CD4-positive, alpha-beta T cell treated with Interleukin-21 for 1 hour (primary cell): ENCODE measurements at regions not wholly inside any gene's neighbourhood (a gene's known extent, or its start where the extent isn't known, plus 50 kb on each side); places are given as distances from the start of the nearest gene placed in this dataset.
A peak's percentile ranks its signal among the peaks of the same experiment; 100 is the strongest.

Experiments used
- DNase-seq: peaks from one replicate; pipeline ENCODE4 v3.0.0-alpha.2; 2020

GRCh38 chr5:107325866-107326265 lies 344.9 kb downstream of the EFNA5 start:
- no peak for DNase-seq

GRCh38 chr5:107324809-107325208 lies 345.9 kb downstream of the EFNA5 start:
- DNase-seq, result no peak

- DNase-seq, result no peak
These were observed 346.7 kb downstream of the EFNA5 start for GRCh38 chr5:107324071-107324470.

- no peak for DNase-seq
These were observed 347.2 kb downstream of the EFNA5 start for GRCh38 chr5:107323536-107323935.

GRCh38 chr5:107322936-107323335 lies 347.8 kb downstream of the EFNA5 start:
- DNase-seq, result no peak

- DNase-seq, result no peak
These were observed 348.8 kb downstream of the EFNA5 start for GRCh38 chr5:107321906-107322305.

- no peak for DNase-seq
These were observed 349.9 kb downstream of the EFNA5 start for GRCh38 chr5:107320846-107321245.

- no peak for DNase-seq
These were observed 350.4 kb downstream of the EFNA5 start for GRCh38 chr5:107320376-107320775.

- no peak for DNase-seq
These were observed 350.8 kb downstream of the EFNA5 start for GRCh38 chr5:107319901-107320300.

GRCh38 chr5:107314330-107314729 lies 356.4 kb downstream of the EFNA5 start:
- no peak for DNase-seq

GRCh38 chr5:107313921-107314320 lies 356.8 kb downstream of the EFNA5 start:
- DNase-seq, result no peak

GRCh38 chr5:107313098-107313497 lies 357.6 kb downstream of the EFNA5 start:
- no peak for DNase-seq

GRCh38 chr5:107310181-107310580 lies 360.6 kb downstream of the EFNA5 start:
- DNase-seq, result no peak

- no peak for DNase-seq
These were observed 364.1 kb downstream of the EFNA5 start for GRCh38 chr5:107306594-107306993.

GRCh38 chr5:107306002-107306401 lies 364.7 kb downstream of the EFNA5 start:
- DNase-seq, result no peak

GRCh38 chr5:107304684-107305083 lies 366.1 kb downstream of the EFNA5 start:
- no peak for DNase-seq

GRCh38 chr5:107303171-107303968 lies 367.4 kb downstream of the EFNA5 start:
- DNase-seq, result no peak

- DNase-seq, result no peak
These were observed 368.3 kb downstream of the EFNA5 start for GRCh38 chr5:107302441-107302840.

GRCh38 chr5:107301999-107302398 lies 368.7 kb downstream of the EFNA5 start:
- no peak for DNase-seq

GRCh38 chr5:107300721-107301327 lies 369.9 kb downstream of the EFNA5 start:
- DNase-seq, result no peak

- peak; percentile 27 for DNase-seq
These were observed 374.2 kb downstream of the EFNA5 start for GRCh38 chr5:107296572-107296971.

GRCh38 chr5:107295914-107296313 lies 374.8 kb downstream of the EFNA5 start:
- DNase-seq, result no peak

- no peak for DNase-seq
These were observed 376.1 kb downstream of the EFNA5 start for GRCh38 chr5:107294669-107295068.

- DNase-seq, result no peak
These were observed 376.6 kb downstream of the EFNA5 start for GRCh38 chr5:107294211-107294550.
